ENCODE measurements at regions not wholly inside any gene's neighbourhood (a gene's known extent, or its start where the extent isn't known, plus 50 kb on each side); places are given as distances from the start of the nearest gene placed in this dataset.
"Not testable (repeated sequence)": the region's sequence is repeated elsewhere in the genome, so short reads cannot be mapped to it uniquely, and the experiment has no call there.

DNA sequence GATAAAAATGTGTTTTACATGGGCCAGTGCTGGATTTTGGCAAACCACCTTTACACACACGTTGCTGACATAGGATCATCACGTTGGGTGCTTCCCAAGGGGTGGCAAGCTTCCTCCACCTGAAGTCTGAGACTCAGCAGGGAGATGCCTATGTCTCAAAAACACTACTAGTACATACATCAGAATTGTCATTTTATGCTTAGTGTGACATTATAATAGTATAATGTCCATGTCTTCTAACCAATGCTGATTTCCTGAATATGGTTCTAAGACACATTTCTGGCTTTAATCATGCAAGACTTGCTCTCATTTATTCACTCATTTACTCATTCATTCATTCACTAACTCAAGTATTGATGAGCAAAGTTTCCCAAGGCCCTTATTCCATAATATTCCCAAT is 322.3 kb downstream of the LNPK start:
- Histone ChIP-seq H3K9ac (no peak overlapping the region), H2AFZ (no peak overlapping the region), H3K27me3 (replicated peaks; ENCODE audit: insufficient read depth) (peaks cover 7% of the 10 kb centered on the region; the same call in 1 of the 2 replicates), H3K9me3 (ENCODE audit: low read depth) (no peaks in the 10 kb centered on the region), H3K4me3 (no peak overlapping the region), H3K79me2 (ENCODE audit: insufficient read depth) (no peaks in the 10 kb centered on the region), H4K20me1 (ENCODE audit: insufficient read depth) (no peaks in the 10 kb centered on the region), H3K9me2 (ENCODE audit: insufficient read depth) (no peaks in the 10 kb centered on the region), H3K4me1 (ENCODE audit: insufficient read depth) (no peaks in the 10 kb centered on the region), H3K4me2 (ENCODE audit: unreplicated experiment) (no peak overlapping the region), H3K36me3 (ENCODE audit: low read depth) (no peaks in the 10 kb centered on the region), H3F3A (ENCODE audit: insufficient read depth) (no peaks in the 10 kb centered on the region), H3K27ac (no peak overlapping the region)
- TF ChIP-seq EZH2 (IDR thresholded peaks at IDR 0.05; ENCODE audit: insufficient read depth, poor library complexity, severe bottlenecking) (no peak), EZH2phosphoT487 (IDR thresholded peaks at IDR 0.05; ENCODE audit: insufficient read depth, low read depth) (no peak)
- in situ Hi-C loops (cut with MboI), result no loop called here
- no peak for DNase-seq
- 3 to 4% methylated on average over 2 of the region's 2 CpGs for WGBS, 2 experiments (ENCODE audit: low coverage in 1 of 2, low lambda C conversion rate in 2 of 2, missing lambda C conversion rate in 2 of 2)

DNA sequence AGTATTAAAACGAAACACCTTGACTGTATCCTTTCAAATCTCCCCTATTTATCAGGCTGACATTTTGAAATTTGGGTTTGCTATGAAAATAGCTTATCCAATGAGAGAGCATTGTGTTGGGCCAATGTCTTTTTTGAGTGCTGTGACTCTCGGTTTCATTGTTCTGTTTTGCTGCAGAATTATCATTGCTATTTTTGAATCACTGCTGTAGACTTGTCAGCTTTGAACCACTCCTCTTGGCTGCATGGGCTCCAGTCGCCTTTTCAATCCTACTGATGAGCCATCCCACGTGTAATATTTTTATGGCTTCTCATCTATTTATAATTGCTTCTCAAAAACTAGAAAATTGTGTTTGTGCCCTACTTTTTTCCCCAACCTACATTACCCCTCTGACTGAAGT is 322.8 kb downstream of the LNPK start:
- Histone ChIP-seq H3K9me3 (ENCODE audit: low read depth) (no peaks in the 10 kb centered on the region), H3K27me3 (replicated peaks; ENCODE audit: insufficient read depth) (peaks cover 4% of the 10 kb centered on the region; the same call in 1 of the 2 replicates), H2AFZ (no peak overlapping the region), H4K20me1 (ENCODE audit: insufficient read depth) (no peaks in the 10 kb centered on the region), H3K36me3 (ENCODE audit: low read depth) (no peaks in the 10 kb centered on the region), H3K9me2 (ENCODE audit: insufficient read depth) (no peaks in the 10 kb centered on the region), H3K27ac (no peak overlapping the region), H3K79me2 (ENCODE audit: insufficient read depth) (no peaks in the 10 kb centered on the region), H3K4me2 (ENCODE audit: unreplicated experiment) (no peak overlapping the region), H3K9ac (no peak overlapping the region), H3K4me3 (no peak overlapping the region), H3K4me1 (ENCODE audit: insufficient read depth) (no peaks in the 10 kb centered on the region), H3F3A (ENCODE audit: insufficient read depth) (no peaks in the 10 kb centered on the region)
- TF ChIP-seq EZH2 (IDR thresholded peaks at IDR 0.05; ENCODE audit: insufficient read depth, poor library complexity, severe bottlenecking) (no peak), EZH2phosphoT487 (IDR thresholded peaks at IDR 0.05; ENCODE audit: insufficient read depth, low read depth) (no peak)
- in situ Hi-C loops (cut with MboI), result no loop called here
- no peak for DNase-seq
- 14 to 16% methylated on average over 4 of the region's 4 CpGs for WGBS, 2 experiments (ENCODE audit: low coverage in 1 of 2, low lambda C conversion rate in 2 of 2, missing lambda C conversion rate in 2 of 2)

DNA sequence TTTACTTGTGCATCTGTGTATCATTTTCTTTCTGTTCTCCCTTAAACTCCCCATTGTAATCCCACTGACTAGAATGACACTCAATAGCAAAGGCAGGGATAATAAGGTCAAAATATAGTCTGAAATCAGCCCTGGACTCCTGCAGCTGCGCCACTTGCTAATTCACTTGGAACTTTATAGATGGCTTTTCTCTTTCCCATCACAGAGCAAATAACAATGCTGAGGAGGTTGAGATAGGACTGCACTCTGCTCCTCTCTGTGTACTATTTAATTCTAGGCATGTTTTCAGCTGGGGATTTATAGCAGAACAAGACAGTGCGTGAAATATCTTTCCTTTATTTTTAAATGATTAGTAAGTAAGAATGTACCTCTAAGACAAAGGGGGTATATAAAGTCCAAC is 324.2 kb downstream of the LNPK start:
- in situ Hi-C loops (cut with MboI), result no loop called here
- no peak for DNase-seq
- Histone ChIP-seq H3K9ac (no peak overlapping the region), H3K27ac (no peak overlapping the region), H3K9me2 (ENCODE audit: insufficient read depth) (no peaks in the 10 kb centered on the region), H3K4me3 (no peak overlapping the region), H3K4me2 (ENCODE audit: unreplicated experiment) (no peak overlapping the region), H3K27me3 (replicated peaks; ENCODE audit: insufficient read depth) (peaks cover 4% of the 10 kb centered on the region; the same call in 1 of the 2 replicates), H3K9me3 (ENCODE audit: low read depth) (no peaks in the 10 kb centered on the region), H3K4me1 (ENCODE audit: insufficient read depth) (no peaks in the 10 kb centered on the region), H3F3A (ENCODE audit: insufficient read depth) (no peaks in the 10 kb centered on the region), H4K20me1 (ENCODE audit: insufficient read depth) (no peaks in the 10 kb centered on the region), H3K36me3 (ENCODE audit: low read depth) (no peaks in the 10 kb centered on the region), H2AFZ (no peak overlapping the region), H3K79me2 (ENCODE audit: insufficient read depth) (no peaks in the 10 kb centered on the region)
- WGBS, 2 experiments (ENCODE audit: low coverage in 1 of 2, low lambda C conversion rate in 2 of 2, missing lambda C conversion rate in 2 of 2), result 57 to 73% methylated on average over 2 of the region's 2 CpGs
- TF ChIP-seq EZH2phosphoT487 (IDR thresholded peaks at IDR 0.05; ENCODE audit: insufficient read depth, low read depth), result no peak
- TF ChIP-seq EZH2 (IDR thresholded peaks at IDR 0.05; ENCODE audit: insufficient read depth, poor library complexity, severe bottlenecking), result no peak

DNA sequence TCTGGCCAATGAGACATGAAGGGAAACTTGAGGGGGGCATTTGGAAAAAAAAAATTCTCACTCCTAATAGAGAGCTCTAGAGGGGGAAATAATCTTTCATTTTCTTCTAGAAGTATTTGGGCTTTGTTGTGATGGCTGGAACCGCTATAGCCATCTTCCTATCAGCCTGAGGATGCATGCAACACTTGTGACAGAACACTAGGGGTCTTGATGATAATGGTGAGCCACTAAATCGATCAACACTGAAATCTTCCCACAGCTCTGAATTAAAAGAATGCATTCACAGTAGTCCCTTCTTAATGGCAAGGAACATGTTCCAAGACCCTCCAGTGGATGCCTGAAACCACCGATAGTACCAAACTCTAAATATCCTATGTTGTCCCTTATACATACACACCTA is 325.3 kb downstream of the LNPK start:
- no peak overlapping the region for H3K4me3 ChIP-seq
- no peaks in the 10 kb centered on the region for H3K9me3 ChIP-seq (ENCODE audit: low read depth)
- H3K27me3 ChIP-seq (replicated peaks; ENCODE audit: insufficient read depth), result peaks cover 4% of the 10 kb centered on the region; the same call in 1 of the 2 replicates
- H3K36me3 ChIP-seq (ENCODE audit: low read depth), result no peaks in the 10 kb centered on the region
- TF ChIP-seq EZH2phosphoT487 (IDR thresholded peaks at IDR 0.05; ENCODE audit: insufficient read depth, low read depth) (no peak), EZH2 (IDR thresholded peaks at IDR 0.05; ENCODE audit: insufficient read depth, poor library complexity, severe bottlenecking) (no peak)
- WGBS, 2 experiments (ENCODE audit: low coverage in 1 of 2, low lambda C conversion rate in 2 of 2, missing lambda C conversion rate in 2 of 2), result 37% methylated on average over 3 of the region's 3 CpGs
- H4K20me1 ChIP-seq (ENCODE audit: insufficient read depth), result no peaks in the 10 kb centered on the region
- no peak overlapping the region for H3K4me2 ChIP-seq (ENCODE audit: unreplicated experiment)
- H3F3A ChIP-seq (ENCODE audit: insufficient read depth), result no peaks in the 10 kb centered on the region
- in situ Hi-C loops (cut with MboI), result no loop called here
- no peaks in the 10 kb centered on the region for H3K79me2 ChIP-seq (ENCODE audit: insufficient read depth)
- no peak overlapping the region for H3K9ac ChIP-seq
- H2AFZ ChIP-seq, result no peak overlapping the region
- no peaks in the 10 kb centered on the region for H3K9me2 ChIP-seq (ENCODE audit: insufficient read depth)
- H3K4me1 ChIP-seq (ENCODE audit: insufficient read depth), result no peaks in the 10 kb centered on the region
- H3K27ac ChIP-seq, result no peak overlapping the region
- DNase-seq, result peak; percentile 3

DNA sequence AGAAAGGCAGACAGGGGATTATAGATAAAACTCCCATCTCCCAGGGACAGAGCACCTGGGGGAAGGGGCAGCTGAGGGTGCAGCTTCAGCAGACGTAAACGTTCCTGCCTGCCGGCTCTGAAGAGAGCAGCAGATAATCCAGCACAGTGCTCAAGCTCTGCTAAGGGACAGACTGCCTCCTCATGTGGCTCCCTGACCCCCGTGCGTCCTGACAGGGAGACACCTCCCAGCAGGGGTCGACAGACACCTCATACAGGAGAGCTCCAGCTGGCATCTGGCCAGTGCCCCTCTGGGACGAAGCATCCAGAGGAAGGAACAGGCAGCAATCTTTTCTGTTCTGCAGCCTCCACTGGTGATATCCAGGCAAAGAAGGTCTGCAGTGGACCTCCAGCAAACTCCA is 333.3 kb downstream of the LNPK start:
- in situ Hi-C loops (cut with MboI); H2AFZ ChIP-seq: not testable (repeated sequence)
- 49 to 50% methylated on average over 7 of the region's 7 CpGs for WGBS, 2 experiments (ENCODE audit: low coverage in 1 of 2, low lambda C conversion rate in 2 of 2, missing lambda C conversion rate in 2 of 2)

More for the DNA sequence above, 333.3 kb downstream of the LNPK start:
- not testable (repeated sequence) for H4K20me1 ChIP-seq (ENCODE audit: insufficient read depth); H3K9me2 ChIP-seq (ENCODE audit: insufficient read depth); H3K4me1 ChIP-seq (ENCODE audit: insufficient read depth); H3F3A ChIP-seq (ENCODE audit: insufficient read depth); H3K4me2 ChIP-seq (ENCODE audit: unreplicated experiment); H3K9ac ChIP-seq; H3K79me2 ChIP-seq (ENCODE audit: insufficient read depth); H3K36me3 ChIP-seq (ENCODE audit: low read depth); H3K4me3 ChIP-seq; H3K9me3 ChIP-seq (ENCODE audit: low read depth); H3K27ac ChIP-seq; DNase-seq
- H3K27me3 ChIP-seq (replicated peaks; ENCODE audit: insufficient read depth), result peaks cover 28% of the 10 kb centered on the region

Data from GM23248 (cell line).